SK-N-SH (cell line): ENCODE measurements at regions not wholly inside any gene's neighbourhood (a gene's known extent, or its start where the extent isn't known, plus 50 kb on each side); places are given as distances from the start of the nearest gene placed in this dataset.
A peak's percentile ranks its signal among the peaks of the same experiment; 100 is the strongest.

ENCODE experiments used
- CTCF ChIA-PET: fragments of 300-600, 350-600 bp; formaldehyde crosslinking; extraction: SDS; loops from one replicate; lab custom pipeline; 2021; lab: Yijun Ruan, JAX
- POLR2A ChIA-PET: fragments of 350-600 bp; sonication (Branson Sonifier 250); formaldehyde crosslinking; extraction: SDS; loops from one replicate; lab custom pipeline; 2020; ENCODE audit warnings: antibody characterized with exemption, inconsistent platforms; lab: Yijun Ruan, JAX
- DNase-seq: peaks from one replicate; pipeline ENCODE4 v3.0.0; 2012
- H2AFZ ChIP-seq: fragments of 200-600 bp; sonication (generic); 2 replicates; pipeline ENCODE4 v1.8.1; 2016; ENCODE audit warnings: antibody characterized with exemption, mild to moderate bottlenecking, low read depth
- H3F3A ChIP-seq: fragments of 200-600 bp; sonication (generic); replicated peaks from 2 replicates; pipeline ENCODE3; 2016; ENCODE audit warnings: antibody characterized with exemption, mild to moderate bottlenecking; ENCODE audit not compliant: insufficient read depth
- H3K27ac ChIP-seq, 2 experiments: fragments of 200-500 bp in 1 of 2; fragments of 200-600 bp in 1 of 2; sonication (Bioruptor generic) in 1 of 2; sonication (generic), shearing (Covaris generic) in 1 of 2; 2 replicates each; pipeline versions ENCODE4 v1.5.1 to v1.6.1; 2014 to 2016; ENCODE audit warnings: low read depth in 2 of 2, inconsistent platforms in 1 of 2, low read length in 1 of 2, mild to moderate bottlenecking in 1 of 2, mixed read lengths in 1 of 2
- H3K27me3 ChIP-seq: fragments of 200-600 bp; sonication (generic), shearing (Covaris generic); 2 replicates; pipeline ENCODE4 v1.6.1; 2016; ENCODE audit warnings: mixed run types; ENCODE audit not compliant: insufficient read depth
- H3K36me3 ChIP-seq, 2 experiments: fragments of 200-500 bp in 1 of 2; fragments of 200-600 bp in 1 of 2; sonication (Bioruptor generic) in 1 of 2; sonication (generic) in 1 of 2; replicated peaks in 1 of 2; 2 replicates each; pipeline versions ENCODE3 to v1.5.1; 2014 to 2016; ENCODE audit warnings: low read length in 1 of 2, mild to moderate bottlenecking in 1 of 2; ENCODE audit not compliant: insufficient read depth in 2 of 2, control insufficient read depth in 1 of 2
- H3K4me1 ChIP-seq, 2 experiments: fragments of 200-500 bp in 1 of 2; fragments of 200-600 bp in 1 of 2; sonication (Bioruptor generic) in 1 of 2; sonication (generic), shearing (Covaris generic) in 1 of 2; 2 replicates each; pipeline versions ENCODE4 v1.5.1 to v1.6.1; 2014 to 2016; ENCODE audit warnings: low read depth in 1 of 2, low read length in 1 of 2, mixed run types in 1 of 2; ENCODE audit not compliant: insufficient read depth in 2 of 2, control insufficient read depth in 1 of 2
- H3K4me2 ChIP-seq: fragments of 200-600 bp; sonication (generic), shearing (Covaris generic); 2 replicates; pipeline ENCODE4 v1.6.1; 2017; ENCODE audit warnings: mixed run types
- H3K4me3 ChIP-seq, 2 experiments: fragments of 200-500 bp in 1 of 2; fragments of 200-600 bp in 1 of 2; sonication (Bioruptor generic) in 1 of 2; sonication (generic), shearing (Covaris generic) in 1 of 2; 2 replicates each; pipeline versions ENCODE4 v1.5.1 to v1.8.1; 2014 to 2016; ENCODE audit warnings: low read depth in 2 of 2, inconsistent platforms in 1 of 2, low read length in 1 of 2, mild to moderate bottlenecking in 1 of 2, mixed read lengths in 1 of 2, moderate library complexity in 1 of 2
- H3K79me2 ChIP-seq: fragments of 200-600 bp; sonication (generic); 2 replicates; pipeline ENCODE4 v1.8.1; 2017; ENCODE audit warnings: mild to moderate bottlenecking; ENCODE audit not compliant: insufficient read depth
- H3K9ac ChIP-seq: fragments of 200-600 bp; sonication (generic); 2 replicates; pipeline ENCODE4 v1.6.1; 2017; ENCODE audit warnings: mixed run types
- H3K9me2 ChIP-seq: fragments of 200-600 bp; sonication (generic); 2 replicates; pipeline ENCODE4 v1.6.1; 2017; ENCODE audit warnings: mixed run types
- H3K9me3 ChIP-seq: fragments of 200-600 bp; sonication (generic); 2 replicates; pipeline ENCODE4 v1.6.1; 2017; ENCODE audit warnings: mixed run types, mild to moderate bottlenecking, moderate library complexity
- H4K20me1 ChIP-seq: fragments of 200-600 bp; sonication (generic); 2 replicates; pipeline ENCODE4 v1.6.1; 2017; ENCODE audit warnings: mild to moderate bottlenecking, mixed run types; ENCODE audit not compliant: insufficient read depth
- CHD2 ChIP-seq: fragments of 150-350 bp; IDR thresholded peaks from 2 replicates; pipeline ENCODE4 v1.6.1; 2018; ENCODE audit warnings: low read length; ENCODE audit not compliant: partially characterized antibody
- ELF1 ChIP-seq: IDR thresholded peaks from 2 replicates; pipeline ENCODE4 v1.4.0; 2012
- EZH2phosphoT487 ChIP-seq: fragments of 200-600 bp; sonication (generic); IDR thresholded peaks from 2 replicates; pipeline ENCODE4 v1.6.1; 2017; ENCODE audit warnings: low read depth, mixed run types, mild to moderate bottlenecking, antibody characterized with exemption, moderate library complexity, borderline replicate concordance
- GATA2 ChIP-seq: sonication (generic); formaldehyde crosslinking; IDR thresholded peaks from 2 replicates; pipeline ENCODE4 v1.5.0; 2020; ENCODE audit warnings: mild to moderate bottlenecking, missing genetic modification reagents
- MEF2A ChIP-seq: IDR thresholded peaks from 2 replicates; pipeline ENCODE4 v1.4.0; 2012; ENCODE audit warnings: low read depth, borderline replicate concordance
- POLR2AphosphoS5 ChIP-seq: IDR thresholded peaks from 2 replicates; pipeline ENCODE4 v1.6.1; 2012; ENCODE audit warnings: low read depth, low read length
- RCOR1 ChIP-seq: fragments of 150-350 bp; IDR thresholded peaks from 2 replicates; pipeline ENCODE4 v1.6.1; 2017; ENCODE audit warnings: antibody characterized with exemption, low read length
- RFX5 ChIP-seq: IDR thresholded peaks from 2 replicates; pipeline ENCODE4 v1.6.1; 2012; ENCODE audit warnings: mild to moderate bottlenecking, improper control_type of control experiment, low read length
- RXRA ChIP-seq: IDR thresholded peaks from 2 replicates; pipeline ENCODE4 v1.4.0; 2012; ENCODE audit warnings: low read depth, mild to moderate bottlenecking, borderline replicate concordance
- SIN3A ChIP-seq: IDR thresholded peaks from 2 replicates; pipeline ENCODE4 v1.6.1; 2012; ENCODE audit warnings: low read depth, mild to moderate bottlenecking, low read length, moderate library complexity, borderline replicate concordance
- SMC3 ChIP-seq: IDR thresholded peaks from 2 replicates; pipeline ENCODE4 v1.6.1; 2012; ENCODE audit warnings: low read depth, low read length, improper control_type of control experiment
- TAF1 ChIP-seq: IDR thresholded peaks from 2 replicates; pipeline ENCODE4 v1.6.1; 2012; ENCODE audit warnings: low read depth, mild to moderate bottlenecking, low read length, moderate library complexity, borderline replicate concordance
- TEAD4 ChIP-seq: IDR thresholded peaks from 2 replicates; pipeline ENCODE4 v1.4.0; 2012; ENCODE audit warnings: mild to moderate bottlenecking, borderline replicate concordance; ENCODE audit not compliant: insufficient read depth
- WGBS: methylation state at CpG from one replicate; pipeline ENCODE4 v1.1.6; 2017; ENCODE audit warnings: low lambda C conversion rate; 5-methylcytosine and 5-hydroxymethylcytosine counted together
- TF ChIP-seq, protein P1 (sequence below): fragments of 150-350 bp; IDR thresholded peaks from 2 replicates; pipeline ENCODE4 v1.6.1; 2017; ENCODE audit warnings: antibody characterized with exemption, low read length, low read depth, borderline replicate concordance
- TF ChIP-seq, protein P2 (sequence below): IDR thresholded peaks from 2 replicates; pipeline ENCODE4 v1.4.0; 2012; ENCODE audit warnings: low read depth, borderline replicate concordance

DNA sequence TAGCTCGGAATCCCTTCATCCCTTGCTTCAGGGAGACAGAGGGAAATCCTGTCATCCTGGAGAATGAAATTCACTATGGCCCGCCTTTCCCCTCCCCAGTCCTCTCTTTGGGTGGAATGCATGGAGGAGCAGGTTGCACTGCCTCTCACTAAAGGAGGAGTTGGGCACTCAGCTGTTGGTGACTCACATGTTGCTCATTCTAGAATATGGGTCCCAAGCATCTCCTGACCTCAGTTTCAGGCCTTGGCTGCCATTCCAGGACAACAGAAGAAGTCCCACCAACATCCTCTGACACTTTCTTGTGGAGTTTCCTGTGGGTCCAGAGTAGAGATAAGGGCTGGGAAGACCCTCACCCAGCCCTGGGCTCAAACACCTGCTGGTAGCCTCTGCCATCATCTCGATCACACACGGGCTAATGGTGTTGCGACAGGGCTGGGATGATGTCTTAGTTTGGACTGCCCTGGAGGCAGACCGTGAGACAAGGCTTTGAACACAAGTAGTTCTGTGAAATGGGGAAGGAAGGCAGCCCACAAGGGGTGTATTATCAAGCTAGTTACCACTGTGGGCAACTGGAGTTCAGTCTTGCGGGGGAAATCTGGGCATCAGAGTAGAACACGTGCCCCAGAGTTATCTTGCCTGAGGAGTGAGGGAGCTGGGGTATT, 52.4 kb upstream of the RNF24 start (continued):
- TF ChIP-seq, protein P1, sequence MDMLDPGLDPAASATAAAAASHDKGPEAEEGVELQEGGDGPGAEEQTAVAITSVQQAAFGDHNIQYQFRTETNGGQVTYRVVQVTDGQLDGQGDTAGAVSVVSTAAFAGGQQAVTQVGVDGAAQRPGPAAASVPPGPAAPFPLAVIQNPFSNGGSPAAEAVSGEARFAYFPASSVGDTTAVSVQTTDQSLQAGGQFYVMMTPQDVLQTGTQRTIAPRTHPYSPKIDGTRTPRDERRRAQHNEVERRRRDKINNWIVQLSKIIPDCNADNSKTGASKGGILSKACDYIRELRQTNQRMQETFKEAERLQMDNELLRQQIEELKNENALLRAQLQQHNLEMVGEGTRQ = no peak
- TF ChIP-seq, protein P2, sequence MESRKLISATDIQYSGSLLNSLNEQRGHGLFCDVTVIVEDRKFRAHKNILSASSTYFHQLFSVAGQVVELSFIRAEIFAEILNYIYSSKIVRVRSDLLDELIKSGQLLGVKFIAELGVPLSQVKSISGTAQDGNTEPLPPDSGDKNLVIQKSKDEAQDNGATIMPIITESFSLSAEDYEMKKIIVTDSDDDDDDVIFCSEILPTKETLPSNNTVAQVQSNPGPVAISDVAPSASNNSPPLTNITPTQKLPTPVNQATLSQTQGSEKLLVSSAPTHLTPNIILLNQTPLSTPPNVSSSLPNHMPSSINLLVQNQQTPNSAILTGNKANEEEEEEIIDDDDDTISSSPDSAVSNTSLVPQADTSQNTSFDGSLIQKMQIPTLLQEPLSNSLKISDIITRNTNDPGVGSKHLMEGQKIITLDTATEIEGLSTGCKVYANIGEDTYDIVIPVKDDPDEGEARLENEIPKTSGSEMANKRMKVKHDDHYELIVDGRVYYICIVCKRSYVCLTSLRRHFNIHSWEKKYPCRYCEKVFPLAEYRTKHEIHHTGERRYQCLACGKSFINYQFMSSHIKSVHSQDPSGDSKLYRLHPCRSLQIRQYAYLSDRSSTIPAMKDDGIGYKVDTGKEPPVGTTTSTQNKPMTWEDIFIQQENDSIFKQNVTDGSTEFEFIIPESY = no peak

DNA sequence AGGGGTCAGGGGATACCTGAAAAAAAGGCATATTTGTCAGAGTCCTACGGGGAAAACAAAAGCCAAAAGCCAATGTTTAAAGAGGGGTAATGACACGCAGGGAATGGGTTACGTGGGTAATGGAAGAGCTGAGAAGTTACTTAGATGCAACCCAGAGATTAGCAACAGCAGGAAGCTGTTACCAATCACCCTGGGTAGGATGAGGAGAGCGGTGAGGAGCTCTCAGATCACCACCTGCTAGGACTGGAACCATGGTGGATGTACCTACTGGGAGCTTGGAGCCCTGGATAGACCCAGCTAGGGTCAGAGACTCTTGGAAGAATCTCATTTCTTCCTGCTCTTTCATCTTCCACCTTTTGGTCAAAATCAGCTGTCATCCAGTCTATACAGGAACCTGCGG, 51.2 kb upstream of the RNF24 start:
- Histone ChIP-seq H3K79me2 (no peaks in the 10 kb centered on the region; the same call in 1 of the 2 replicates), H2AFZ (no peak overlapping the region), H3F3A (peaks cover 34% of the 10 kb centered on the region), H3K27ac (peak overlapping the region in 1 of 2 experiments; percentile 94; a peak in 1 of 4 replicates), H3K27me3 (no peaks in the 10 kb centered on the region), H3K4me2 (no peak overlapping the region), H3K36me3 (no peaks in the 10 kb centered on the region), H3K9me3 (no peaks in the 10 kb centered on the region), H3K4me3 (no peak overlapping the region), H3K4me1 (peaks cover 19 to 43% of the 10 kb centered on the region in 2 experiments), H3K9me2 (no peaks in the 10 kb centered on the region), H4K20me1 (no peaks in the 10 kb centered on the region), H3K9ac (no peak overlapping the region)
- no peak for DNase-seq
- ChIA-PET CTCF (interaction anchor here (0.8 to 10.1 kb wide), 3 partner anchors 17 to 248 kb away, joined by 3 to 82 read pairs (median 4); no protein-coding TSS in a partner anchor), POLR2A (interaction anchor here (0.6 kb wide), 1 partner anchor 18 kb away, joined by 4 read pairs; no protein-coding TSS in a partner anchor)
- no peak for TF ChIP-seq SIN3A
- TF ChIP-seq EZH2phosphoT487 = no peak
- no peak for TF ChIP-seq CHD2
- no peak for TF ChIP-seq TEAD4
- TF ChIP-seq RCOR1 = no peak
- TF ChIP-seq TAF1 = no peak
- TF ChIP-seq, protein P1 = no peak
- TF ChIP-seq RFX5 = no peak
- no peak for TF ChIP-seq MEF2A
- TF ChIP-seq RXRA = no peak
- TF ChIP-seq SMC3 = no peak
- TF ChIP-seq GATA2 (CRISPR knock-in tag) = no peak
- TF ChIP-seq POLR2AphosphoS5 = no peak
- no peak for TF ChIP-seq ELF1
- WGBS = 93% methylated on average over 5 of the region's 5 CpGs
